WERI-Rb-1 (cell line): ENCODE measurements at regions not wholly inside any gene's neighbourhood (a gene's known extent, or its start where the extent isn't known, plus 50 kb on each side); places are given as distances from the start of the nearest gene placed in this dataset.

Experiments
- DNase-seq: peaks from one replicate; pipeline ENCODE4 v3.0.0-alpha.2; 2020
- H3K27ac ChIP-seq: fragments of 250-450 bp; sonication (Bioruptor Pico); 2 replicates; pipeline ENCODE4 v1.5.1; 2020; ENCODE audit warnings: mild to moderate bottlenecking, moderate library complexity
- H3K27me3 ChIP-seq: fragments of 250-450 bp; sonication (Bioruptor Pico); 2 replicates; pipeline ENCODE4 v1.5.1; 2021; ENCODE audit warnings: mild to moderate bottlenecking, low read depth, moderate library complexity; ENCODE audit not compliant: insufficient read depth, severe bottlenecking
- H3K36me3 ChIP-seq: fragments of 250-450 bp; sonication (Bioruptor Pico); 2 replicates; pipeline ENCODE4 v1.5.1; 2020; ENCODE audit warnings: mild to moderate bottlenecking, moderate library complexity
- H3K4me3 ChIP-seq: 2 replicates; pipeline ENCODE4 v1.5.1; 2011; ENCODE audit warnings: low read depth, mild to moderate bottlenecking, control low read depth, low read length
- H3K9me3 ChIP-seq: fragments of 250-450 bp; sonication (Bioruptor Pico); 2 replicates; pipeline ENCODE4 v1.5.1; 2021; ENCODE audit warnings: mild to moderate bottlenecking, moderate library complexity; ENCODE audit not compliant: severe bottlenecking
- TF ChIP-seq, protein P1 (sequence below): IDR thresholded peaks from 2 replicates; pipeline ENCODE4 v1.5.1; 2011; ENCODE audit warnings: low read depth, mild to moderate bottlenecking, control low read depth, inconsistent platforms, low read length

GRCh38 chr2:118309946-118310680 is 221.8 kb downstream of the INSIG2 start:
- DNase-seq = peak; percentile 9
- H3K4me3 ChIP-seq = peak overlapping the region; percentile 14; the same call in 1 of the 2 replicates

GRCh38 chr2:118309257-118309945 is 221.1 kb downstream of the INSIG2 start:
- no peaks in the 10 kb centered on the region for H3K36me3 ChIP-seq
- H3K9me3 ChIP-seq = no peaks in the 10 kb centered on the region
- peaks cover 65% of the 10 kb centered on the region for H3K27me3 ChIP-seq
- no peak for DNase-seq
- TF ChIP-seq, protein P1, sequence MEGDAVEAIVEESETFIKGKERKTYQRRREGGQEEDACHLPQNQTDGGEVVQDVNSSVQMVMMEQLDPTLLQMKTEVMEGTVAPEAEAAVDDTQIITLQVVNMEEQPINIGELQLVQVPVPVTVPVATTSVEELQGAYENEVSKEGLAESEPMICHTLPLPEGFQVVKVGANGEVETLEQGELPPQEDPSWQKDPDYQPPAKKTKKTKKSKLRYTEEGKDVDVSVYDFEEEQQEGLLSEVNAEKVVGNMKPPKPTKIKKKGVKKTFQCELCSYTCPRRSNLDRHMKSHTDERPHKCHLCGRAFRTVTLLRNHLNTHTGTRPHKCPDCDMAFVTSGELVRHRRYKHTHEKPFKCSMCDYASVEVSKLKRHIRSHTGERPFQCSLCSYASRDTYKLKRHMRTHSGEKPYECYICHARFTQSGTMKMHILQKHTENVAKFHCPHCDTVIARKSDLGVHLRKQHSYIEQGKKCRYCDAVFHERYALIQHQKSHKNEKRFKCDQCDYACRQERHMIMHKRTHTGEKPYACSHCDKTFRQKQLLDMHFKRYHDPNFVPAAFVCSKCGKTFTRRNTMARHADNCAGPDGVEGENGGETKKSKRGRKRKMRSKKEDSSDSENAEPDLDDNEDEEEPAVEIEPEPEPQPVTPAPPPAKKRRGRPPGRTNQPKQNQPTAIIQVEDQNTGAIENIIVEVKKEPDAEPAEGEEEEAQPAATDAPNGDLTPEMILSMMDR = no peak
- H3K4me3 ChIP-seq = no peak overlapping the region
- H3K27ac ChIP-seq = no peak overlapping the region

More at GRCh38 chr2:118309946-118310680, 221.8 kb downstream of the INSIG2 start:
- Histone ChIP-seq H3K9me3 (no peaks in the 10 kb centered on the region), H3K36me3 (no peaks in the 10 kb centered on the region), H3K27me3 (peaks cover 66% of the 10 kb centered on the region), H3K27ac (no peak overlapping the region)
- TF ChIP-seq, protein P1 = no peak

- Histone ChIP-seq H3K36me3 (no peaks in the 10 kb centered on the region), H3K9me3 (no peaks in the 10 kb centered on the region), H3K4me3 (no peak overlapping the region), H3K27me3 (peaks cover 60% of the 10 kb centered on the region), H3K27ac (no peak overlapping the region)
- TF ChIP-seq, protein P1 = no peak
- DNase-seq = no peak
Observed at GRCh38 chr2:118307864-118308263, 219.6 kb downstream of the INSIG2 start.

- TF ChIP-seq, protein P1 = no peak
- Histone ChIP-seq H3K4me3 (no peak overlapping the region), H3K27me3 (peaks cover 37% of the 10 kb centered on the region), H3K27ac (no peak overlapping the region), H3K36me3 (no peaks in the 10 kb centered on the region), H3K9me3 (no peaks in the 10 kb centered on the region)
- DNase-seq = no peak
Observed at GRCh38 chr2:118301248-118301647, 213.0 kb downstream of the INSIG2 start.

DNA sequence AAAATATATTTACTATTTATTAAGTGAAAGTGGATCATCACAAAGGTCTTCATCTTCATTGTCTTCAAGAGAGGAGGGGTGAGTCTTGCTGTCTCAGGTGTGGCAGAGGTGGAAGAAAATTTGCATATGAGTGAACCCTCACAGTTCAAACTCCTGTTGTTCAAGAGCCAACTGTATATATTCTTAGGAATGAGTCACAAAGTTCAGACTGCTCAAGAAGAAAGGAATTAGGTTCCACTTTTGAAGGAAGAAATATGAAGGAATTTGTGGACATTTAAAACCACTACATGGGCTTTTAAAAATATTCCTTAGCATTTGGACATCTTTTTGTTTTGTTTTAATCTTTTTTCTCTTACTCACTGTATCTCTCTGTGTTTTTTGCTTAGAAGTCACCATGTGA is 212.6 kb downstream of the INSIG2 start:
- TF ChIP-seq, protein P1 = no peak
- Histone ChIP-seq H3K4me3 (no peak overlapping the region), H3K27ac (no peak overlapping the region), H3K9me3 (no peaks in the 10 kb centered on the region), H3K36me3 (no peaks in the 10 kb centered on the region), H3K27me3 (peaks cover 33% of the 10 kb centered on the region)
- DNase-seq = no peak
